Neuronal stem cell (in vitro differentiated cells): ENCODE measurements at regions not wholly inside any gene's neighbourhood (a gene's known extent, or its start where the extent isn't known, plus 50 kb on each side); places are given as distances from the start of the nearest gene placed in this dataset.
A peak's percentile ranks its signal among the peaks of the same experiment; 100 is the strongest.

ENCODE experiments used
- DNase-seq: peaks from one replicate; pipeline ENCODE4 v3.0.0-alpha.2; 2013; ENCODE audit warnings: low spot score
- H2AFZ ChIP-seq: one replicate; pipeline ENCODE4 v1.6.1; 2013; ENCODE audit warnings: mild to moderate bottlenecking, low read length, inconsistent platforms
- H2AK5ac ChIP-seq: 2 replicates; pipeline ENCODE4 v1.6.1; 2013; ENCODE audit warnings: low read depth, mild to moderate bottlenecking, inconsistent platforms, low read length, moderate library complexity, mixed read lengths
- H2BK120ac ChIP-seq: 2 replicates; pipeline ENCODE4 v1.6.1; 2013; ENCODE audit warnings: low read depth, mild to moderate bottlenecking, inconsistent platforms, low read length, moderate library complexity, mixed read lengths
- H2BK12ac ChIP-seq: one replicate; pipeline ENCODE4 v1.6.1; 2013; ENCODE audit warnings: low read length, inconsistent platforms
- H2BK15ac ChIP-seq: 2 replicates; pipeline ENCODE4 v1.6.1; 2013; ENCODE audit warnings: mild to moderate bottlenecking, low read length, inconsistent platforms, mixed read lengths
- H2BK5ac ChIP-seq: one replicate; pipeline ENCODE4 v1.6.1; 2013; ENCODE audit warnings: inconsistent platforms, mild to moderate bottlenecking, low read length, moderate library complexity
- H3K14ac ChIP-seq: one replicate; pipeline ENCODE4 v1.6.1; 2013; ENCODE audit warnings: low read length, inconsistent platforms
- H3K18ac ChIP-seq: 2 replicates; pipeline ENCODE4 v1.6.1; 2013; ENCODE audit warnings: low read length, inconsistent platforms
- H3K23ac ChIP-seq: 2 replicates; pipeline ENCODE4 v1.6.1; 2013; ENCODE audit warnings: low read depth, mild to moderate bottlenecking, mixed read lengths, low read length, inconsistent platforms; ENCODE audit not compliant: poor library complexity
- H3K27ac ChIP-seq: replicated peaks from 3 replicates; pipeline ENCODE4 v1.5.1; 2013; ENCODE audit warnings: low read length, inconsistent platforms
- H3K27me3 ChIP-seq, 3 experiments: 2 replicates each; pipeline ENCODE4 v1.6.1; 2013; ENCODE audit warnings: low read length in 3 of 3, mild to moderate bottlenecking in 2 of 3, inconsistent platforms in 1 of 3, low read depth in 1 of 3, mixed read lengths in 1 of 3, moderate library complexity in 1 of 3; ENCODE audit not compliant: control insufficient read depth in 3 of 3, insufficient read depth in 3 of 3
- H3K36me3 ChIP-seq, 2 donors: replicated peaks in 1 of 2; 2 replicates each; pipeline ENCODE4 v1.6.1; 2013; ENCODE audit warnings: low read length in 2 of 2; ENCODE audit not compliant: control insufficient read depth in 2 of 2, insufficient read depth in 2 of 2
- H3K4ac ChIP-seq: 2 replicates; pipeline ENCODE4 v1.6.1; 2013; ENCODE audit warnings: inconsistent platforms, mild to moderate bottlenecking, low read length, moderate library complexity
- H3K4me1 ChIP-seq, 2 donors: 1 replicate in 1 of 2; 2 replicates in 1 of 2; pipeline ENCODE4 v1.6.1; 2013; ENCODE audit warnings: low read length in 2 of 2, low read depth in 1 of 2; ENCODE audit not compliant: control insufficient read depth in 2 of 2, insufficient read depth in 1 of 2
- H3K4me2 ChIP-seq: one replicate; pipeline ENCODE4 v1.6.1; 2013; ENCODE audit warnings: mild to moderate bottlenecking, low read length, inconsistent platforms; ENCODE audit not compliant: insufficient read depth, poor library complexity, severe bottlenecking
- H3K4me3 ChIP-seq, 2 donors: 2 replicates each; pipeline ENCODE4 v1.5.1; 2013; ENCODE audit warnings: low read length in 2 of 2, mild to moderate bottlenecking in 2 of 2, inconsistent platforms in 1 of 2, moderate library complexity in 1 of 2
- H3K79me1 ChIP-seq: one replicate; pipeline ENCODE4 v1.6.1; 2013; ENCODE audit warnings: low read depth, mild to moderate bottlenecking, inconsistent platforms, low read length, moderate library complexity
- H3K9ac ChIP-seq: one replicate; pipeline ENCODE4 v1.6.1; 2013; ENCODE audit warnings: mild to moderate bottlenecking, low read depth, low read length, inconsistent platforms; ENCODE audit not compliant: poor library complexity
- H3K9me3 ChIP-seq, 2 donors: replicated peaks in 1 of 2; 2 replicates each; pipeline versions ENCODE3 to v1.6.1; 2013; ENCODE audit warnings: low read length in 2 of 2, mild to moderate bottlenecking in 2 of 2, inconsistent platforms in 1 of 2, low read depth in 1 of 2, mixed read lengths in 1 of 2, moderate library complexity in 1 of 2; ENCODE audit not compliant: control insufficient read depth in 2 of 2, insufficient read depth in 1 of 2
- H4K8ac ChIP-seq: one replicate; pipeline ENCODE4 v1.6.1; 2013; ENCODE audit warnings: low read depth, mild to moderate bottlenecking, inconsistent platforms, low read length, moderate library complexity
- H4K91ac ChIP-seq: one replicate; pipeline ENCODE4 v1.6.1; 2013; ENCODE audit warnings: low read length, low read depth, mild to moderate bottlenecking, inconsistent platforms; ENCODE audit not compliant: poor library complexity
- WGBS, 2 donors: extraction: QIAGEN DNeasy Blood & Tissue Kit; methylation state at CpG; one replicate each; pipeline ENCODE4 v1.1.7; 2013; ENCODE audit warnings: missing lambda C conversion rate in 2 of 2, mixed read lengths in 1 of 2; ENCODE audit not compliant: insufficient read length in 2 of 2, insufficient replicate concordance in 1 of 2; ENCODE audit errors: extremely low coverage in 2 of 2; 5-methylcytosine and 5-hydroxymethylcytosine counted together

- no peak overlapping the region for H3K9ac ChIP-seq
- no peak overlapping the region for H4K8ac ChIP-seq
- H2BK5ac ChIP-seq = no peak overlapping the region
- H2BK12ac ChIP-seq = no peak overlapping the region
- no peaks in the 10 kb centered on the region for H3K36me3 ChIP-seq
- no peak overlapping the region for H3K4me3 ChIP-seq
- H3K14ac ChIP-seq = no peak overlapping the region
- no peak overlapping the region for H4K91ac ChIP-seq
- H3K4ac ChIP-seq = no peak overlapping the region
- no peak overlapping the region for H3K27ac ChIP-seq
- H2BK15ac ChIP-seq = no peak overlapping the region
- H2BK120ac ChIP-seq = no peak overlapping the region
- H2AK5ac ChIP-seq = no peak overlapping the region
- H3K23ac ChIP-seq = no peak overlapping the region
- peak; percentile 33 for DNase-seq
- H3K4me1 ChIP-seq = peaks cover 0 to 9% of the 10 kb centered on the region in 2 donors
- no peak overlapping the region for H3K4me2 ChIP-seq
- H2AFZ ChIP-seq = peak overlapping the region; percentile 51
- H3K79me1 ChIP-seq = no peaks in the 10 kb centered on the region
- H3K27me3 ChIP-seq = no peaks in the 10 kb centered on the region
- H3K9me3 ChIP-seq = peaks cover 0 to 2% of the 10 kb centered on the region in 2 donors
- WGBS, 2 donors = no CpG with 5 or more reads among the region's 6 CpGs
- no peak overlapping the region for H3K18ac ChIP-seq
Observed at GRCh38 chr18:11392292-11392691, 217.1 kb upstream of the SLC35G4 start.

GRCh38 chr18:11391661-11392060 lies 217.7 kb upstream of the SLC35G4 start:
- peaks cover 0 to 2% of the 10 kb centered on the region in 2 donors for H3K9me3 ChIP-seq
- no peak overlapping the region for H3K4me3 ChIP-seq
- H3K27ac ChIP-seq = no peak overlapping the region
- no peak overlapping the region for H3K23ac ChIP-seq
- H3K4me1 ChIP-seq = peaks cover 0 to 9% of the 10 kb centered on the region in 2 donors
- peak overlapping the region; percentile 51 for H2AFZ ChIP-seq
- H2BK5ac ChIP-seq = no peak overlapping the region
- H3K4ac ChIP-seq = no peak overlapping the region
- DNase-seq = no peak
- no peak overlapping the region for H4K8ac ChIP-seq
- H3K36me3 ChIP-seq = no peaks in the 10 kb centered on the region
- no peak overlapping the region for H3K9ac ChIP-seq
- H2BK120ac ChIP-seq = no peak overlapping the region
- no peak overlapping the region for H3K18ac ChIP-seq
- no peak overlapping the region for H2BK12ac ChIP-seq
- no peak overlapping the region for H3K14ac ChIP-seq
- no CpG with 5 or more reads among the region's 6 CpGs for WGBS, 2 donors
- no peaks in the 10 kb centered on the region for H3K79me1 ChIP-seq
- no peaks in the 10 kb centered on the region for H3K27me3 ChIP-seq
- no peak overlapping the region for H4K91ac ChIP-seq
- no peak overlapping the region for H2BK15ac ChIP-seq
- no peak overlapping the region for H3K4me2 ChIP-seq
- H2AK5ac ChIP-seq = no peak overlapping the region

GRCh38 chr18:11388755-11389680 lies 220.4 kb upstream of the SLC35G4 start:
- H2BK5ac ChIP-seq = no peak overlapping the region
- no peak for DNase-seq
- no peak overlapping the region for H3K23ac ChIP-seq
- H4K91ac ChIP-seq = no peak overlapping the region
- no peak overlapping the region for H2BK15ac ChIP-seq
- H2BK12ac ChIP-seq = no peak overlapping the region
- H3K79me1 ChIP-seq = no peaks in the 10 kb centered on the region
- H3K27ac ChIP-seq = no peak overlapping the region
- H3K18ac ChIP-seq = no peak overlapping the region
- no peak overlapping the region for H2AK5ac ChIP-seq
- no peak overlapping the region for H3K14ac ChIP-seq
- H2BK120ac ChIP-seq = no peak overlapping the region
- no peak overlapping the region for H3K4me3 ChIP-seq
- no CpG with 5 or more reads among the region's 10 CpGs for WGBS, 2 donors
- H2AFZ ChIP-seq = no peak overlapping the region
- peaks cover 0 to 2% of the 10 kb centered on the region in 2 donors for H3K9me3 ChIP-seq
- H3K4me1 ChIP-seq = peaks cover 0 to 9% of the 10 kb centered on the region in 2 donors
- H3K27me3 ChIP-seq = no peaks in the 10 kb centered on the region
- no peak overlapping the region for H4K8ac ChIP-seq
- H3K9ac ChIP-seq = no peak overlapping the region
- no peak overlapping the region for H3K4me2 ChIP-seq
- H3K36me3 ChIP-seq = no peaks in the 10 kb centered on the region
- H3K4ac ChIP-seq = no peak overlapping the region

- Histone ChIP-seq H3K4me2 (no peak overlapping the region), H3K79me1 (no peaks in the 10 kb centered on the region), H2AK5ac (no peak overlapping the region), H3K4ac (no peak overlapping the region), H3K27me3 (no peaks in the 10 kb centered on the region), H2BK15ac (no peak overlapping the region), H3K4me3 (no peak overlapping the region), H3K18ac (no peak overlapping the region), H3K14ac (no peak overlapping the region), H3K27ac (no peak overlapping the region), H3K9ac (no peak overlapping the region), H2AFZ (no peak overlapping the region), H4K8ac (no peak overlapping the region), H3K36me3 (no peaks in the 10 kb centered on the region), H3K9me3 (peaks cover 0 to 2% of the 10 kb centered on the region in 2 donors), H2BK12ac (no peak overlapping the region), H2BK5ac (no peak overlapping the region), H2BK120ac (no peak overlapping the region), H3K4me1 (peaks cover 0 to 2% of the 10 kb centered on the region in 2 donors), H3K23ac (no peak overlapping the region), H4K91ac (no peak overlapping the region)
- no CpG with 5 or more reads among the region's 4 CpGs for WGBS, 2 donors
- DNase-seq = no peak
Observed at GRCh38 chr18:11387880-11388279, 221.5 kb upstream of the SLC35G4 start.
